Bronchial epithelial cell (primary cell): ENCODE measurements at regions not wholly inside any gene's neighbourhood (a gene's known extent, or its start where the extent isn't known, plus 50 kb on each side); places are given as distances from the start of the nearest gene placed in this dataset.

Source experiments
- DNase-seq: peaks from one replicate; pipeline ENCODE4 v3.0.0-alpha.2; 2010; ENCODE audit warnings: low read depth
- FAIRE-seq: peaks from 2 replicates; lab custom pipeline; 2011; peaks lifted over from hg19 to GRCh38; lab: Jason Lieb, UNC
- H3K27me3 ChIP-seq: 2 replicates; pipeline ENCODE4 v1.5.1; 2011; ENCODE audit warnings: low read length; ENCODE audit not compliant: control insufficient read depth, insufficient read depth
- H3K36me3 ChIP-seq: 2 replicates; pipeline ENCODE4 v1.5.1; 2011; ENCODE audit warnings: low read length; ENCODE audit not compliant: control insufficient read depth, insufficient read depth
- H3K4me3 ChIP-seq: 2 replicates; pipeline ENCODE4 v1.5.1; 2011; ENCODE audit warnings: mild to moderate bottlenecking, low read depth, low read length, control low read depth
- CTCF ChIP-seq: IDR thresholded peaks from 2 replicates; pipeline ENCODE4 v1.5.1; 2011; ENCODE audit warnings: mild to moderate bottlenecking, moderate library complexity, low read length, control low read depth, inconsistent platforms; ENCODE audit not compliant: insufficient read depth, severe bottlenecking

- H3K36me3 ChIP-seq, result no peaks in the 10 kb centered on the region
- DNase-seq (no peak), FAIRE-seq (no peak)
- no peak for TF ChIP-seq CTCF
- H3K4me3 ChIP-seq, result no peak overlapping the region
- no peaks in the 10 kb centered on the region for H3K27me3 ChIP-seq
Measured at GRCh38 chr2:66830881-66831280, 396.0 kb downstream of the MEIS1 start.

GRCh38 chr2:66832646-66833435 lies 397.9 kb downstream of the MEIS1 start:
- H3K4me3 ChIP-seq, result no peak overlapping the region
- no peaks in the 10 kb centered on the region for H3K27me3 ChIP-seq
- no peak for TF ChIP-seq CTCF
- DNase-seq (no peak), FAIRE-seq (no peak)
- no peaks in the 10 kb centered on the region for H3K36me3 ChIP-seq

- Histone ChIP-seq H3K27me3 (no peaks in the 10 kb centered on the region), H3K4me3 (no peak overlapping the region), H3K36me3 (no peaks in the 10 kb centered on the region)
- FAIRE-seq (no peak), DNase-seq (no peak)
- TF ChIP-seq CTCF, result no peak
Measured at GRCh38 chr2:66834859-66835258, 399.9 kb downstream of the MEIS1 start.

- TF ChIP-seq CTCF, result no peak
Measured at GRCh38 chr2:66836851-66837250, 401.9 kb downstream of the MEIS1 start.

GRCh38 chr2:66839551-66840320 lies 404.8 kb downstream of the MEIS1 start:
- no peak for FAIRE-seq
- no peak for TF ChIP-seq CTCF
- DNase-seq, result peak; percentile 99
- H3K4me3 ChIP-seq, result no peak overlapping the region
- H3K27me3 ChIP-seq, result no peaks in the 10 kb centered on the region
- no peaks in the 10 kb centered on the region for H3K36me3 ChIP-seq

More at GRCh38 chr2:66836851-66837250, 401.9 kb downstream of the MEIS1 start:
- FAIRE-seq, result no peak
- Histone ChIP-seq H3K36me3 (no peaks in the 10 kb centered on the region), H3K27me3 (no peaks in the 10 kb centered on the region), H3K4me3 (no peak overlapping the region)
- DNase-seq, result peak; percentile 51
